ENCODE measurements at regions not wholly inside any gene's neighbourhood (a gene's known extent, or its start where the extent isn't known, plus 50 kb on each side); places are given as distances from the start of the nearest gene placed in this dataset.

- TF ChIP-seq CTCF (conservative IDR thresholded peaks at IDR 0.05; ENCODE audit: low read length) (no peak), EZH2phosphoT487 (IDR thresholded peaks at IDR 0.05; ENCODE audit: borderline replicate concordance, low read depth, low read length) (no peak)
Measured at GRCh38 chr10:2782265-2782664, 285.1 kb upstream of the PFKP start.
